Fibroblast of mammary gland (primary cell): ENCODE measurements at regions not wholly inside any gene's neighbourhood (a gene's known extent, or its start where the extent isn't known, plus 50 kb on each side); places are given as distances from the start of the nearest gene placed in this dataset.

Source experiments
- DNase-seq: peaks from one replicate; pipeline ENCODE4 v3.0.0-alpha.2; 2010; ENCODE audit warnings: low read depth
- H3K4me3 ChIP-seq: 2 replicates; pipeline ENCODE4 v1.5.1; 2011; ENCODE audit warnings: low read depth, mild to moderate bottlenecking, low read length, moderate library complexity; ENCODE audit not compliant: control insufficient read depth
- CTCF ChIP-seq: conservative IDR thresholded peaks from 2 replicates; pipeline ENCODE4 v1.5.1; 2011; ENCODE audit warnings: low read depth, low read length, inconsistent platforms; ENCODE audit not compliant: control insufficient read depth, insufficient read depth

GRCh38 chr3:20326541-20326940 is 140.5 kb upstream of the SGO1 start:
- no peak for TF ChIP-seq CTCF
- DNase-seq, result peak; percentile 10

GRCh38 chr3:20325563-20325962 is 139.6 kb upstream of the SGO1 start:
- TF ChIP-seq CTCF, result no peak
- H3K4me3 ChIP-seq, result no peak overlapping the region
- no peak for DNase-seq

More at GRCh38 chr3:20326541-20326940, 140.5 kb upstream of the SGO1 start:
- no peak overlapping the region for H3K4me3 ChIP-seq

- H3K4me3 ChIP-seq, result no peak overlapping the region
- DNase-seq, result no peak
- no peak for TF ChIP-seq CTCF
Observed at GRCh38 chr3:20324664-20325478, 138.9 kb upstream of the SGO1 start.

- TF ChIP-seq CTCF, result no peak
- no peak for DNase-seq
- H3K4me3 ChIP-seq, result no peak overlapping the region
Observed at GRCh38 chr3:20323307-20323927, 137.4 kb upstream of the SGO1 start.

- DNase-seq, result no peak
- no peak overlapping the region for H3K4me3 ChIP-seq
- TF ChIP-seq CTCF, result no peak
Observed at GRCh38 chr3:20322085-20322484, 136.1 kb upstream of the SGO1 start.

GRCh38 chr3:20321391-20322047 is 135.5 kb upstream of the SGO1 start:
- no peak overlapping the region for H3K4me3 ChIP-seq
- TF ChIP-seq CTCF, result no peak
- no peak for DNase-seq
